GM19455 (cell line): ENCODE measurements at regions not wholly inside any gene's neighbourhood (a gene's known extent, or its start where the extent isn't known, plus 50 kb on each side); places are given as distances from the start of the nearest gene placed in this dataset.

Experiments used
- ATAC-seq: cut with Tn5 transposase; IDR thresholded peaks from one replicate; pipeline ENCODE4 v1.9.1; 2021; ENCODE audit not compliant: unreplicated experiment

GRCh38 chr15:94177112-94177511 is 54.2 kb upstream of the MCTP2 start:
- no peak for ATAC-seq

GRCh38 chr15:94175420-94175819 is 55.9 kb upstream of the MCTP2 start:
- ATAC-seq = no peak

GRCh38 chr15:94174399-94174802 is 57.0 kb upstream of the MCTP2 start:
- peak; percentile 73 for ATAC-seq

- no peak for ATAC-seq
Measured at GRCh38 chr15:94168250-94168649, 63.1 kb upstream of the MCTP2 start.

GRCh38 chr15:94164971-94165370 is 66.4 kb upstream of the MCTP2 start:
- no peak for ATAC-seq

- ATAC-seq = no peak
Measured at GRCh38 chr15:94164202-94164807, 67.1 kb upstream of the MCTP2 start.

GRCh38 chr15:94162939-94163338 is 68.4 kb upstream of the MCTP2 start:
- no peak for ATAC-seq

- ATAC-seq = no peak
Measured at GRCh38 chr15:94154255-94154654, 77.1 kb upstream of the MCTP2 start.

GRCh38 chr15:94145046-94145445 is 86.3 kb upstream of the MCTP2 start:
- no peak for ATAC-seq

- no peak for ATAC-seq
Measured at GRCh38 chr15:94141802-94142201, 89.6 kb upstream of the MCTP2 start.

GRCh38 chr15:94135486-94136147 is 95.7 kb upstream of the MCTP2 start:
- no peak for ATAC-seq

GRCh38 chr15:94131875-94132274 is 99.5 kb upstream of the MCTP2 start:
- no peak for ATAC-seq

GRCh38 chr15:94130504-94130903 is 100.9 kb upstream of the MCTP2 start:
- ATAC-seq = no peak

GRCh38 chr15:94127006-94127405 is 104.4 kb upstream of the MCTP2 start:
- no peak for ATAC-seq

- no peak for ATAC-seq
Measured at GRCh38 chr15:94125698-94126097, 105.7 kb upstream of the MCTP2 start.

- ATAC-seq = no peak
Measured at GRCh38 chr15:94125156-94125555, 106.2 kb upstream of the MCTP2 start.

GRCh38 chr15:94122516-94122915 is 108.8 kb upstream of the MCTP2 start:
- no peak for ATAC-seq

- peak; percentile 99 for ATAC-seq
Measured at GRCh38 chr15:94119923-94120775, 111.2 kb upstream of the MCTP2 start.

GRCh38 chr15:94119298-94119811 is 112.0 kb upstream of the MCTP2 start:
- ATAC-seq = peak; percentile 20

GRCh38 chr15:94110476-94111130 is 120.8 kb upstream of the MCTP2 start:
- no peak for ATAC-seq

- no peak for ATAC-seq
Measured at GRCh38 chr15:94107652-94108051, 123.7 kb upstream of the MCTP2 start.
